ENCODE measurements at regions not wholly inside any gene's neighbourhood (a gene's known extent, or its start where the extent isn't known, plus 50 kb on each side); places are given as distances from the start of the nearest gene placed in this dataset.
"Not testable (repeated sequence)": the region's sequence is repeated elsewhere in the genome, so short reads cannot be mapped to it uniquely, and the experiment has no call there.

- no TSS peak for BruUV-seq (replicated peaks)
- peaks cover 50% of the 10 kb centered on the region for H3K27me3 Mint-ChIP-seq (ENCODE audit: unreplicated experiment)
- H3K9me3 Mint-ChIP-seq (ENCODE audit: low read depth, unreplicated experiment) = no peaks in the 10 kb centered on the region
- no peak for DNase-seq
- no peaks in the 10 kb centered on the region for H3K4me1 Mint-ChIP-seq (ENCODE audit: low read depth, unreplicated experiment)
- no peak overlapping the region for H3K27ac Mint-ChIP-seq (ENCODE audit: unreplicated experiment)
- intact Hi-C loops (cut with micrococcal nuclease; ENCODE audit: unreplicated experiment) = no loop called here
- CTCF ChIA-PET = no interaction called here
- no peak for TF ChIP-seq CTCF (IDR thresholded peaks at IDR 0.05; ENCODE audit: unreplicated experiment)
- H3K36me3 Mint-ChIP-seq (ENCODE audit: insufficient read depth, unreplicated experiment) = no peaks in the 10 kb centered on the region
- no peak overlapping the region for H3K4me3 Mint-ChIP-seq (ENCODE audit: low read depth, unreplicated experiment)
Observed at GRCh38 chr1:222382171-222382570, 165.7 kb downstream of the HHIPL2 start.

DNA sequence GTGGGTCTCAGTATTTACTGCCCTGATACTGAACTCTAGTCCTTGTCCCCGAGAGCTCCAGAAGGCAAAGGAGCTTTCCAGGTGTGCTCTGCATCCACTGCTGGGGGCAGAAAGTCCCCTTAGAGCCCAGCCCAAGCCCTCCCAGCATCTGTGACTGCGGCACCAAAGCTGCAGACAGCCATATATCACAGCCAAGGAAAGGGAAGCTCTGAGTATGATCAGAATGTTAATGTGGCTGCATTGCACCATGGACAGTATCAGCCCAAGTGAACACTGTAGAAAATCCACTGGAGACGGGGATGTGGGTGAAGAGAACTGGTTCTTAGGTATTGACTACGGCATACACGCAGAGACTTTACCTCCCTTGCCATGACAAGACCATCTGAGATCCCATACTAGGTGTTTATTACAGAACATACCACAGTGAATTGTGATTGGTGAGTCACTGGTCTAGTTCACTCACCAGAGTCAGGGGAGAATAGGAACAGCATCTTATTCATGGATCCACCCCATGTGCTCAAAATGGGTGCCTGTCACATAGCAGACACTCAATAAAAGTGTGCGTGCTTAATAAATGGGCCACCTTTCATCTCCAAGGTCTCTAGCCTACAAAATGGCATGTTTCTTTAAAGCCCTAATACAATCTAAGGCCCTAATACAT, 170.3 kb downstream of the HHIPL2 start:
- Mint-ChIP-seq H3K9me3 (ENCODE audit: low read depth, unreplicated experiment) (no peaks in the 10 kb centered on the region), H3K27me3 (ENCODE audit: unreplicated experiment) (peaks cover 79% of the 10 kb centered on the region), H3K4me1 (ENCODE audit: low read depth, unreplicated experiment) (no peaks in the 10 kb centered on the region), H3K36me3 (ENCODE audit: insufficient read depth, unreplicated experiment) (no peaks in the 10 kb centered on the region), H3K27ac (ENCODE audit: unreplicated experiment) (no peak overlapping the region), H3K4me3 (ENCODE audit: low read depth, unreplicated experiment) (no peak overlapping the region)
- intact Hi-C loops (cut with micrococcal nuclease; ENCODE audit: unreplicated experiment) = no loop called here
- no TSS peak for BruUV-seq (replicated peaks)
- DNase-seq = no peak
- CTCF ChIA-PET = no interaction called here
- TF ChIP-seq CTCF (IDR thresholded peaks at IDR 0.05; ENCODE audit: unreplicated experiment) = no peak

DNA sequence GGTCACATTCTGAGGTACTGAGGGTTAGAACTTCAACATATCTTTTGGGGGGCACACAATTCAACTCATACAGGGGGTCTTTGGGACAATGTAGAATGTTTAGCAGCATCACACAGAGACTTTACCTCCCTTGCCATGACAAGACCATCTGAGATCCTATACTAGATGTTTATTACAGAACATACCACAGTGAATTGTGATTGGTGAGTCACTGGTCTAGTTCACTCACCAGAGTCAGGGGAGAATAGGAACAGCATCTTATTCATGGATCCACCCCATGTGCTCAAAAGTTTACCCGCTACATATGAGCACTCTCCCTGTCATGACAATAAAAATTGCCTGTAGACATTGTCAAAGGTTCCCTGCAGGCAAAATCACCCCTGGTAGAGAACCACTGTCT, 171.1 kb downstream of the HHIPL2 start:
- H3K4me1 Mint-ChIP-seq (ENCODE audit: low read depth, unreplicated experiment); H3K9me3 Mint-ChIP-seq (ENCODE audit: low read depth, unreplicated experiment); intact Hi-C loops (cut with micrococcal nuclease; ENCODE audit: unreplicated experiment); BruUV-seq (replicated peaks); H3K27ac Mint-ChIP-seq (ENCODE audit: unreplicated experiment); H3K4me3 Mint-ChIP-seq (ENCODE audit: low read depth, unreplicated experiment); DNase-seq; H3K36me3 Mint-ChIP-seq (ENCODE audit: insufficient read depth, unreplicated experiment); CTCF ChIA-PET: not testable (repeated sequence)
- peaks cover 79% of the 10 kb centered on the region for H3K27me3 Mint-ChIP-seq (ENCODE audit: unreplicated experiment)

DNA sequence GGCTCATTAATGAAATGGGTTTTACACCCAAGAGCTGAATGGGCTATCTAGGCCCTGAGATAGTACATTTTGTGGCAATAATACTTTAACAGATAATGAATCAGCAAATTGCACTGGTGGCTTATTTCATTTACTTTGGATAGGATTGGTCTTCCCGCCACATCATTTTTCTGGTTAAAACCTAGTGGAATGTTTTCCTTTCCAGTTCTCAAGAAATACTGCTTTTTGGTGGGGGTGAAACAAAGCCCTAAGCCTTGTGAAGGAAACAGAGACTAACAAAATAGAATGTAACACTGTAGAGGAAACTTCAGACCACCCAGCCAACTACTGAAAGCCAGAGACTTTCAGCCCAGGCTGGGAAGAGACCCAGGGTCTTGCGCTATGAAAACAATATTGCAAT, 172.2 kb downstream of the HHIPL2 start:
- CTCF ChIA-PET = no interaction called here
- H3K36me3 Mint-ChIP-seq (ENCODE audit: insufficient read depth, unreplicated experiment) = no peaks in the 10 kb centered on the region
- no peaks in the 10 kb centered on the region for H3K4me1 Mint-ChIP-seq (ENCODE audit: low read depth, unreplicated experiment)
- no peak for TF ChIP-seq CTCF (IDR thresholded peaks at IDR 0.05; ENCODE audit: unreplicated experiment)
- no TSS peak for BruUV-seq (replicated peaks)
- no peaks in the 10 kb centered on the region for H3K9me3 Mint-ChIP-seq (ENCODE audit: low read depth, unreplicated experiment)
- intact Hi-C loops (cut with micrococcal nuclease; ENCODE audit: unreplicated experiment) = no loop called here
- H3K4me3 Mint-ChIP-seq (ENCODE audit: low read depth, unreplicated experiment) = no peak overlapping the region
- DNase-seq = no peak
- no peak overlapping the region for H3K27ac Mint-ChIP-seq (ENCODE audit: unreplicated experiment)
- H3K27me3 Mint-ChIP-seq (ENCODE audit: unreplicated experiment) = peaks cover 83% of the 10 kb centered on the region

DNA sequence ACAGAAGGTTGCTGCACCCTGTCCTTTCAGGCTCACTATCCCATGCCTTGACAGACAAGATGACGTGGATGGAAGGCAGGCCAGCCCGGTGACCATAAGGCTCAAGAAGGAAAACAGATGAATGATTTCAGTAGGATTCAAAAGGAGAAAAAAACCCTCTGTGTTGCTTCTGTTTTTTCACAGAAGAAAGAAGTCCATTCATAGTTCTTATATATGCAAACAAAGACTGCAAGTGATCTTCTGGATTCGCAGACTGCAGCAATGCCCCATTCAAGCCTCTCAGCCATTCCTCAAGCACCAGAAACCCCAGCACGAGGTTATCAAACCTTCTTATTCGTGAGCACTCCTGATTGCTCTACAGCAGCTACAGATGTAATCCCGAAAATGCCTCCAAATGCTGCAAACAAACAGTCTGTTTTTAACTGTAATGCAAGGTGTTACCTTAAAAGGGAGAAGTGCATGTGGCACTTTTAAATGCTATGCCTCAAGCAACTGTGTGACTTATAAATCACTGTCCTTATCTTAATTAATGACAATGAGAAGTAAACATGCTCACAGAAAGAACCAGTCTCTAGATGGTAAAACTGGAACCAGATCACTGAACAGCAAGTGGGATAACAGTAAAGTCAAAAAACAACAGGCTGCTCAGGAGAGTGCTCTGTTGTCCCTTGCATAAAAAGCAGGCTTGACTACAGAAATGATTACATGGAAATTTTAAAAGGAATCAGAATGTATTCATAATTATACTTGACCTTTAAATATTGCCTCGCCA, 173.9 kb downstream of the HHIPL2 start:
- intact Hi-C loops (cut with micrococcal nuclease; ENCODE audit: unreplicated experiment) = no loop called here
- Mint-ChIP-seq H3K27me3 (ENCODE audit: unreplicated experiment) (peaks cover 75% of the 10 kb centered on the region), H3K36me3 (ENCODE audit: insufficient read depth, unreplicated experiment) (no peaks in the 10 kb centered on the region), H3K27ac (ENCODE audit: unreplicated experiment) (no peak overlapping the region), H3K4me1 (ENCODE audit: low read depth, unreplicated experiment) (no peaks in the 10 kb centered on the region), H3K4me3 (ENCODE audit: low read depth, unreplicated experiment) (no peak overlapping the region), H3K9me3 (ENCODE audit: low read depth, unreplicated experiment) (no peaks in the 10 kb centered on the region)
- no peak for TF ChIP-seq CTCF (IDR thresholded peaks at IDR 0.05; ENCODE audit: unreplicated experiment)
- CTCF ChIA-PET = no interaction called here
- DNase-seq = no peak
- no TSS peak for BruUV-seq (replicated peaks)

Measured in Calu3 (cell line).